Activated naive CD4-positive, alpha-beta T cell treated with anti-CD3 and anti-CD28 coated beads, Interleukin-2, amount 10 ng/mL, durations not matched to agents 7 days and 5 days (primary cell): ENCODE measurements at regions not wholly inside any gene's neighbourhood (a gene's known extent, or its start where the extent isn't known, plus 50 kb on each side); places are given as distances from the start of the nearest gene placed in this dataset.

Source experiments
- CTCF ChIA-PET: fragments of 350-600 bp; sonication (Branson Sonifier 250); formaldehyde crosslinking; loops from one replicate; lab custom pipeline; 2021; ENCODE audit warnings: antibody characterized with exemption; lab: Charles Lee
- DNase-seq: peaks from one replicate; pipeline ENCODE4 v3.0.0-alpha.2; 2020
- H3K27ac Mint-ChIP-seq: one replicate; pipeline ENCODE4 v1.8.0; 2021; ENCODE audit warnings: mild to moderate bottlenecking, moderate library complexity, mixed read lengths
- H3K27me3 Mint-ChIP-seq: one replicate; pipeline ENCODE4 v1.8.0; 2021; ENCODE audit warnings: mild to moderate bottlenecking, mixed read lengths
- H3K36me3 Mint-ChIP-seq: one replicate; pipeline ENCODE4 v1.8.0; 2021; ENCODE audit warnings: mixed read lengths
- H3K4me1 Mint-ChIP-seq: one replicate; pipeline ENCODE4 v1.8.0; 2021; ENCODE audit warnings: mixed read lengths
- H3K4me3 Mint-ChIP-seq: one replicate; pipeline ENCODE4 v1.8.0; 2021; ENCODE audit warnings: mild to moderate bottlenecking, moderate library complexity, mixed read lengths
- H3K9me3 Mint-ChIP-seq: one replicate; pipeline ENCODE4 v1.8.0; 2021; ENCODE audit warnings: mixed read lengths

DNA sequence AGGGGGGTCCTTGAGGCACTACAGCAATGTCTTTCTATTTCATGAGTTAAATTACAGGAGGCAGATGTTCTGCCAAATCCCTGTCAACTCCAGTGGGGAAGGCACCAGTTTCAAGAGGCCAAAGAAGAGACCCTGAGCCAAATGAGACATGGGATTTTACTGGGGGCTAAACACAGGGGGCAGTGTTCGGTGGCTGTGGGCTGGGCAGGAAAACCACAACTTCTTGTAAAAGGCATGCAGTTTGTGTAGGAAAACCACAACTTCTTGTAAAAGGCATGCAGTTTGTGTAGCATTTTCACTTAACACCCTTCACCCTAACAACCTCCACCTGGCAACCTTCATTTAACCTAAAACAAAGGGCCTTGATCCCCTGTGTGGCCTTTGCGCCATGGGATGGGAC lies 61.0 kb downstream of the POLR2M start:
- CTCF ChIA-PET = interaction anchor here (1.2 to 1.5 kb wide), 2 partner anchors 26 to 93 kb away, joined by 3 to 7 read pairs; no protein-coding TSS in a partner anchor
- peaks cover 37% of the 10 kb centered on the region for H3K4me1 Mint-ChIP-seq

DNA sequence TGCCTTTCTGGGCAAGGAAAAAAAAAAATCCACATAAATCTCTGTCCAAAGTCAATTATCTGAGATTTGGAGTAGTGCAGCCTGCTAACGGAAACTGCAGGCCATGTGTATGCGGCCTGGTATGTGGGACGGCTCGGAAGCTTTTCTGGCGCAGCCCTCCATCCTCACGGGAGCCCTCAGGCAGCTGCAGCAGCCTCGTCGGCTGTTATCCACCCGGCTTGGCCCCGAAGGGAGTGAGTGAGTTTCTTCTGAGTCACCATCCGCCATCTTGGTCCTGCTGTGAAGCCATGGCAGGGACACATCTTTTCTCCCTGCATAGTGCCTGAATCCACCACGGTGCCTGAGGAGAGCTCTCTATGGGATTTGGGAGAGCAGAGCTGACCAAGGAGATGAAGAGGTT lies 62.8 kb downstream of the POLR2M start:
- CTCF ChIA-PET = no interaction called here
- H3K36me3 Mint-ChIP-seq = peaks cover 1% of the 10 kb centered on the region
- H3K27ac Mint-ChIP-seq = no peak overlapping the region
- no peak for DNase-seq
- no peaks in the 10 kb centered on the region for H3K9me3 Mint-ChIP-seq
- no peaks in the 10 kb centered on the region for H3K27me3 Mint-ChIP-seq
- peaks cover 41% of the 10 kb centered on the region for H3K4me1 Mint-ChIP-seq
- no peak overlapping the region for H3K4me3 Mint-ChIP-seq

More for the DNA sequence above, 61.0 kb downstream of the POLR2M start:
- no peak overlapping the region for H3K27ac Mint-ChIP-seq
- H3K27me3 Mint-ChIP-seq = peaks cover 7% of the 10 kb centered on the region
- H3K4me3 Mint-ChIP-seq = no peak overlapping the region
- no peaks in the 10 kb centered on the region for H3K9me3 Mint-ChIP-seq
- no peak for DNase-seq
- peaks cover 1% of the 10 kb centered on the region for H3K36me3 Mint-ChIP-seq

- Mint-ChIP-seq H3K9me3 (no peaks in the 10 kb centered on the region), H3K27ac (no peak overlapping the region), H3K4me1 (peaks cover 43% of the 10 kb centered on the region), H3K27me3 (no peaks in the 10 kb centered on the region), H3K36me3 (peaks cover 1% of the 10 kb centered on the region), H3K4me3 (no peak overlapping the region)
- DNase-seq = no peak
- CTCF ChIA-PET = interaction anchor here (0.7 kb wide), 1 partner anchor 38 kb away, joined by 3 read pairs; no protein-coding TSS in a partner anchor
These were observed 64.0 kb downstream of the POLR2M start for GRCh38 chr15:57770495-57770894.

- H3K27ac Mint-ChIP-seq = no peak overlapping the region
- CTCF ChIA-PET = no interaction called here
- H3K27me3 Mint-ChIP-seq = peaks cover 3% of the 10 kb centered on the region
- DNase-seq = no peak
- H3K4me3 Mint-ChIP-seq = no peak overlapping the region
- H3K4me1 Mint-ChIP-seq = peaks cover 53% of the 10 kb centered on the region
- H3K36me3 Mint-ChIP-seq = peaks cover 1% of the 10 kb centered on the region
- H3K9me3 Mint-ChIP-seq = no peaks in the 10 kb centered on the region
These were observed 65.9 kb downstream of the POLR2M start for GRCh38 chr15:57772223-57772957.

DNA sequence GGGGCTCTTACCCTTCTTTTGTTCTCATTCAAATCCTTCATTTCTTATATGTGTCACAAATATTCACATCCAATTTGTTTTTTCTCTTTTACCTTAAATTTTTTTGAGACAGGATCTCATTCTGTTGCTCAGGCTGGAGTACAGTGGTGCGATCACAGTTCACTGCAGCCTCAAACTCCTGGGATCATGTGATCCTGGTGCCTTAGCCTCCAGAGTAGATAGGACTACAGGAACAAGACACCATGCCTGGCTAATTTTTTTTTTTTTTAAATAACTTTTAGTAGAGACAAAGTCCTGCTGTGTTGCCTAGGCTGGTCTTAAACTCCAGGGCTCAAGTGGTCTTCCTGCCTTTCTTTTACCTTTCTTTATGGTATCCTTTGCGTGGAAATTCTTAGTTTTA lies 66.5 kb downstream of the POLR2M start:
- Mint-ChIP-seq H3K27me3 (peaks cover 3% of the 10 kb centered on the region), H3K4me1 (peaks cover 53% of the 10 kb centered on the region), H3K9me3 (no peaks in the 10 kb centered on the region), H3K27ac (no peak overlapping the region), H3K4me3 (no peak overlapping the region), H3K36me3 (peaks cover 1% of the 10 kb centered on the region)
- DNase-seq = no peak
- CTCF ChIA-PET = no interaction called here

GRCh38 chr15:57777003-57777402 lies 70.5 kb downstream of the POLR2M start:
- Mint-ChIP-seq H3K4me1 (peaks cover 68% of the 10 kb centered on the region), H3K9me3 (no peaks in the 10 kb centered on the region), H3K27me3 (peaks cover 8% of the 10 kb centered on the region), H3K36me3 (no peaks in the 10 kb centered on the region), H3K4me3 (peak overlapping the region; percentile 20), H3K27ac (peak overlapping the region; percentile 82)
- CTCF ChIA-PET = interaction anchor here (0.6 to 1.1 kb wide), 3 partner anchors 25 to 84 kb away, joined by 3 to 4 read pairs (median 3); no protein-coding TSS in a partner anchor
- DNase-seq = peak; percentile 63

DNA sequence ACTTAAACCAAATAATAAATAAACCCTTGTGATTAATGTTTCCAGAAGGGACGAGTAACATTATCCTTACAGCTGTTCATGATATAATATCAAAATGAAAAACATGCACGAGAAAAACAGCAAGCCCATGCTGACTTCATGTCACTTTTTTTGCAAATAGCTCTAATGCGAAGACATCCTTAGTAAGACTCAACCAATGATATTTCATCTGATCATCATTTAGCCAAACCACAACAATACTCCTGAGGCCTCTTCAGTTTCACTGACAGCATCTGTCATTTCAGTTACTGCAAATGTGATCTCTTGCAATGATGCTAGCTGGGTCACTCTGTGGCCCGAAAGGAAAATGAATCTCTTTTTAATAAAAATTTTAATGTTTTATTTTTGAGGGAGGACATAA lies 74.0 kb downstream of the POLR2M start:
- peaks cover 1% of the 10 kb centered on the region for H3K9me3 Mint-ChIP-seq
- H3K27me3 Mint-ChIP-seq = peaks cover 21% of the 10 kb centered on the region
- no peak for DNase-seq
- H3K36me3 Mint-ChIP-seq = no peaks in the 10 kb centered on the region
- H3K27ac Mint-ChIP-seq = no peak overlapping the region
- peaks cover 64% of the 10 kb centered on the region for H3K4me1 Mint-ChIP-seq
- CTCF ChIA-PET = interaction anchor here (0.8 to 3.6 kb wide), 3 partner anchors 9 to 81 kb away, joined by 3 to 15 read pairs (median 3); no protein-coding TSS in a partner anchor
- no peak overlapping the region for H3K4me3 Mint-ChIP-seq

DNA sequence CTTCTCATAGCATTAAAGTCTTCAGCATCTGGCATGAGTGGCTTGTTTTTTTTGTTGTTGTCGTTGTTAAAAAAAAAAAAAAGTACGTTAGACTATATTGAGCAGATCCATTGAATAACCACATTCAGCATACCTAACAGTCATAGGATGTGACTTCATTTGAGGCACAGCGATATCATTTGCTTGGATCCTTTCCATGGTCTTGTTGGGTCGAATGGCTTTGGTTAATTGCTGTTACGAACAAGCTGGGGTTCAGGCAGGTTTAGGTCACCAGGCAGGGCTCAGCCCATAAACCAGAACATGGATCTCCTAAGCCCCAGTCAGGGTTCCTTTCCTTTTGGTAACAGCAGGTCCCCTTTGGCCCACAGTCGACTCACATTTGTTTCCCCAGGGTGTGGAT lies 76.2 kb downstream of the POLR2M start:
- Mint-ChIP-seq H3K4me1 (peaks cover 46% of the 10 kb centered on the region), H3K27me3 (peaks cover 24% of the 10 kb centered on the region), H3K9me3 (peaks cover 1% of the 10 kb centered on the region), H3K27ac (no peak overlapping the region), H3K4me3 (no peak overlapping the region), H3K36me3 (no peaks in the 10 kb centered on the region)
- CTCF ChIA-PET = interaction anchor here (0.9 kb wide), 1 partner anchor 31 kb away, joined by 3 read pairs; no protein-coding TSS in a partner anchor
- DNase-seq = no peak

DNA sequence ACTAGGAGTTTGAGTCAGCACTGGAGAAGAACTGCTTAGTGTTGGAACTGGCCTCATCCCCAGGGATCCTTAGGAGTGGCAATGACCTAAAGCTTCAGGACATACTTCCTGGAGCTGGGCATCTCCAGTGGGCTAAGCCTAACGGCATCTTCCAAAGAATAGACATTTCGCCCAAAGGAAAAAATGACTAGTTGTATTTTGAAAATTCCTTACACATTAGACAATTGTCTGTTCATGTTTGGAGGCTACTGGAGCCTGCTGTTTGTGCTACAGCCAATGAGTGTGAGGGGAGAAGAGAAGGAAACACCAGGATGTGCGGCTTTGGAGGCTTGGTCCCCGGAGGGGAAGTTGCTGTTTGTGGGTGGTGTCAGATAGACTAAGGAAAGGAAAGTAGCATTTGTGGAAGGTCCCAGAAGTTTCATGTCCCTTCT lies 77.6 kb downstream of the POLR2M start:
- no peak overlapping the region for H3K27ac Mint-ChIP-seq

DNA sequence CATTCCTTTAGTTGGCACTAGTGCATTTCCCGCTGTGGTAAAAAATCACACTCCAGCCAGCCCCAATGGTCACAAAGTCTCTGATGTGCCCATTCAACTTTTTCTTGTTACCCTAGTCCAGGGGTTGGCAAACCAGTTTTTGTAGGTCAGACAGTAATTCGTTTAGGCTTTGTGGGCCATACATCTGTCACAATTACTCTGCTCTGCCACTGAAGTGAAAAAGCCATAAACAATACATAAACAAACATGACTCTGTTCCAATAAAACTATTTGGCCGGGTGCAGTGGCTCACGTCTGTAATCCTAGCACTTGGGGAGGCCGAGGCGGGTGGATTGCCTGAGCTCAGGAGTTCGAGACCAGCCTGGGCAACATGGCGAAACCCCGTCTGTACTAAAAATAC lies 78.5 kb downstream of the POLR2M start:
- H3K27me3 Mint-ChIP-seq = peaks cover 38% of the 10 kb centered on the region
- H3K36me3 Mint-ChIP-seq = no peaks in the 10 kb centered on the region
- CTCF ChIA-PET = interaction anchor here (0.6 kb wide), 1 partner anchor 83 kb away, joined by 3 read pairs; no protein-coding TSS in a partner anchor
- no peak overlapping the region for H3K27ac Mint-ChIP-seq
- no peak for DNase-seq
- H3K9me3 Mint-ChIP-seq = peaks cover 1% of the 10 kb centered on the region
- no peak overlapping the region for H3K4me3 Mint-ChIP-seq
- H3K4me1 Mint-ChIP-seq = peaks cover 27% of the 10 kb centered on the region

More for the DNA sequence above, 77.6 kb downstream of the POLR2M start:
- peaks cover 37% of the 10 kb centered on the region for H3K27me3 Mint-ChIP-seq
- DNase-seq = no peak
- peaks cover 1% of the 10 kb centered on the region for H3K9me3 Mint-ChIP-seq
- no peak overlapping the region for H3K4me3 Mint-ChIP-seq
- CTCF ChIA-PET = no interaction called here
- H3K4me1 Mint-ChIP-seq = peaks cover 32% of the 10 kb centered on the region
- no peaks in the 10 kb centered on the region for H3K36me3 Mint-ChIP-seq

DNA sequence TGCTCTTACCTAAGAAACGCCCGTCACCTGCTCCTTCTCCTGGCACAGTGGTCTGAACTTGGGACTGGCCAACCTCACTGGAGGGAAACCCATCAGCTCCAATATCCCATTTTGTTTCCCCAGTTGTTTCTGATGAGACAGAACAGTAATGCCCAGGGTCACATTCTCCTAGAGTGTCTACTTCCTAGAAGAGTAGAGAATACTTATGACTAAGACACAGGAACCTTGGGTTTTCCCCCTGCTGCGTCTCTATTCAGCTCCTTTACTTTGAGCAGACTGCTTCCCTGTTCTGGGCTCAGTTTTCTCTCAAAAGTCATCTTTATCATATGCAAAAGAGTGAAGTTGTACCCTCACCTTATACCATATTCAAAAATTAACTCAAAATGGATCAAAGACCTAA lies 79.4 kb downstream of the POLR2M start:
- peaks cover 45% of the 10 kb centered on the region for H3K27me3 Mint-ChIP-seq
- DNase-seq = no peak
- H3K27ac Mint-ChIP-seq = no peak overlapping the region
- no peaks in the 10 kb centered on the region for H3K36me3 Mint-ChIP-seq
- no peak overlapping the region for H3K4me3 Mint-ChIP-seq
- H3K4me1 Mint-ChIP-seq = peaks cover 18% of the 10 kb centered on the region
- CTCF ChIA-PET = interaction anchor here (0.6 to 0.7 kb wide), 2 partner anchors 40 to 1003 kb away, joined by 3 to 4 read pairs; no protein-coding TSS in a partner anchor
- peaks cover 1% of the 10 kb centered on the region for H3K9me3 Mint-ChIP-seq

DNA sequence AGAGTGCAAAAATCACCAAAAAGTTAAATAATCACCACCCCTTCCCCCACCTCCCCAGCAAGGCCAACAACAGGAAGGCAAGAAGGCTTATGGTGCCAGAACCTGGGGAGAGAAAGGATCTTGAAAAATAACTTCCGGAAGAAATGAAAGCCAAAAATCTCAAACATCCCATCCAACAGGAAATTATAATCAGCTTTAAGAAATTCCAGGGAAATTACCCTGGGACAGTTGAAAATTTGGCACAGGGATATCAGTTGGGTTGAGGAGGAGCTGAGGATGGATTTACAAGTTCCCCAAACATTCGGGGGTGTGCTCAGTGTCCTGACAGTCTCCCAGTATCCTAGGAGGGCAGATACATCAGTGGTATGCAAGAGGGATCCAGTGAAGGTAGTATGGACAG lies 82.7 kb downstream of the POLR2M start:
- no peak for DNase-seq
- Mint-ChIP-seq H3K4me3 (no peak overlapping the region), H3K36me3 (no peaks in the 10 kb centered on the region), H3K27ac (no peak overlapping the region), H3K27me3 (peaks cover 48% of the 10 kb centered on the region), H3K4me1 (peaks cover 4% of the 10 kb centered on the region), H3K9me3 (no peaks in the 10 kb centered on the region)
- CTCF ChIA-PET = interaction anchor here (0.7 to 1.4 kb wide), 3 partner anchors 9 to 149 kb away, joined by 3 read pairs; no protein-coding TSS in a partner anchor

DNA sequence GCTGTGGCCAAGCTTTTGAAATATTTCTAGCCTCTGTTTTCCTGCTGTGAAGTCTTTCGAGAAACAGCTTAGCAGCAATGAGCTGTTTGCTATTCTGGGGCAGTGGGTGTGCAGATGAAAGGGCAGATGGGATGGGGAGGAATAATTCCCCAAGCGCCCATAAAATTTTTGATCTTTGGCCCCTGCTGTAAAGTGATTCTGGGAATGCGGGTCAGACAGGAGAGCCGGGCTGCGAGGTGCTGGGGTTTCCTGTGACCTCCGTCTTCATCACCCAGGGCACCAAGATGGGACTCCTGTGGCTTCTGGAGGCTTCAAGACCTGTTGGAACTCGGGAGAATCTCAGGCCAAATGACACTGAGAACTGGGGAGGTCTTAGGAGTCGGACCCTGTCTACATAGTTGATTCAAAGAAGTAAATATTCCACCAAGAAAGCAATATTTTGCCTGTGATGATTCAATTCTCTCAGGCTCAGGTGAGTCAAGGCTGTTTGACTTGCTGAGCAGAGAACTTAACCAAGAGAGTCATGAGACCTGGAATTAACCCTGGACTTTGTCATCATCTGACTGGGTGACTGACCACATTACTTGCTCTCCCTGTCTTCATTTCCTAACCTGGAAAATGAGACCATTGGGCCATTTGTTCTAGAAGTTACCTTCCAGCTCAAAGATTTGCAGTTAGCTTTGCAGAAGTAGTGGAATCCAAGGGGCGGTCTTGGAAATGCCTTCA lies 86.4 kb downstream of the POLR2M start:
- CTCF ChIA-PET = interaction anchor here (0.6 kb wide), 1 partner anchor 74 kb away, joined by 3 read pairs; no protein-coding TSS in a partner anchor
- no peak for DNase-seq
- Mint-ChIP-seq H3K9me3 (no peaks in the 10 kb centered on the region), H3K27ac (no peak overlapping the region), H3K36me3 (no peaks in the 10 kb centered on the region), H3K27me3 (peaks cover 36% of the 10 kb centered on the region), H3K4me3 (no peak overlapping the region), H3K4me1 (no peaks in the 10 kb centered on the region)

DNA sequence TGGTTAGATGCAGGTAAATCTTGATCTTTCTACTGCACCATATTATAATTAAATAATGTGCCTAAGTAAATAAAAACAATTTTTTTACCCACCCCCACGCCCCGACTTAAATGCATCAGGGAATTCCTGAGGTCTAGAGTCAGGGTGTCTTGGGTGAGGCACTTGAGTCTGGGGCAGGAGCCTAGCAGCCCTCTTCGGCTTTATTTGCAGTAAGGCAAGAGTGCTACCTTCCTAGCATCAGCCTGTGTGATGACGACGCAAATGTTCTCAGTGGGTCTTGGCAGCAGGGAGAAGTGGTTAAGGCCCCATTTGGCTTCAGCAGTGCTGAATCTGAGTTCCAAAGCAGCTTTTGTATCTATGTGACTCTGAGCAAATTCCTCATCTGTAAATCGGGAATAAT lies 88.7 kb downstream of the POLR2M start:
- CTCF ChIA-PET = no interaction called here
- no peaks in the 10 kb centered on the region for H3K9me3 Mint-ChIP-seq
- no peak for DNase-seq

More for the DNA sequence above, 88.7 kb downstream of the POLR2M start:
- H3K4me1 Mint-ChIP-seq = no peaks in the 10 kb centered on the region
- H3K27ac Mint-ChIP-seq = no peak overlapping the region
- H3K36me3 Mint-ChIP-seq = no peaks in the 10 kb centered on the region
- H3K4me3 Mint-ChIP-seq = no peak overlapping the region
- H3K27me3 Mint-ChIP-seq = peaks cover 23% of the 10 kb centered on the region
